Epithelial cell of esophagus (primary cell): ENCODE measurements at regions not wholly inside any gene's neighbourhood (a gene's known extent, or its start where the extent isn't known, plus 50 kb on each side); places are given as distances from the start of the nearest gene placed in this dataset.

ENCODE experiments used
- DNase-seq: peaks from one replicate; pipeline ENCODE4 v3.0.0; 2010; ENCODE audit warnings: low read depth
- H3K4me3 ChIP-seq: 2 replicates; pipeline ENCODE4 v1.5.1; 2011; ENCODE audit warnings: mild to moderate bottlenecking, low read length, control low read depth
- CTCF ChIP-seq: IDR thresholded peaks from 2 replicates; pipeline ENCODE4 v1.5.1; 2011; ENCODE audit warnings: low read depth, mild to moderate bottlenecking, low read length, control low read depth, inconsistent platforms; ENCODE audit not compliant: insufficient read depth; ENCODE audit errors: missing control alignments

- DNase-seq = no peak
- no peak overlapping the region for H3K4me3 ChIP-seq
Observed at GRCh38 chr1:58075188-58075578, 471.3 kb downstream of the OMA1 start.

GRCh38 chr1:58072450-58072849, 474.1 kb downstream of the OMA1 start:
- no peak for TF ChIP-seq CTCF
- H3K4me3 ChIP-seq = no peak overlapping the region
- no peak for DNase-seq

More at GRCh38 chr1:58075188-58075578, 471.3 kb downstream of the OMA1 start:
- TF ChIP-seq CTCF = no peak

- H3K4me3 ChIP-seq = no peak overlapping the region
- peak; percentile 17 for DNase-seq
- no peak for TF ChIP-seq CTCF
Observed at GRCh38 chr1:58067082-58067481, 479.4 kb downstream of the OMA1 start.

- peak; percentile 9 for DNase-seq
- TF ChIP-seq CTCF = no peak
- H3K4me3 ChIP-seq = no peak overlapping the region
Observed at GRCh38 chr1:58065520-58065919, 481.0 kb downstream of the OMA1 start.

GRCh38 chr1:58064166-58064565, 482.4 kb downstream of the OMA1 start:
- DNase-seq = no peak
- TF ChIP-seq CTCF = no peak

GRCh38 chr1:58063095-58063494, 483.4 kb downstream of the OMA1 start:
- no peak overlapping the region for H3K4me3 ChIP-seq
- DNase-seq = peak; percentile 71
- no peak for TF ChIP-seq CTCF

More at GRCh38 chr1:58064166-58064565, 482.4 kb downstream of the OMA1 start:
- H3K4me3 ChIP-seq = no peak overlapping the region

GRCh38 chr1:58062635-58063034, 483.9 kb downstream of the OMA1 start:
- peak; percentile 88 for DNase-seq
- TF ChIP-seq CTCF = no peak
- H3K4me3 ChIP-seq = no peak overlapping the region
